ENCODE measurements at regions not wholly inside any gene's neighbourhood (a gene's known extent, or its start where the extent isn't known, plus 50 kb on each side); places are given as distances from the start of the nearest gene placed in this dataset.
A peak's percentile ranks its signal among the peaks of the same experiment; 100 is the strongest.
"Not testable (repeated sequence)": the region's sequence is repeated elsewhere in the genome, so short reads cannot be mapped to it uniquely, and the experiment has no call there.

- no peak for DNase-seq (ENCODE audit: low spot score)
Measured at GRCh38 chr7:65317372-65317771, 56.3 kb upstream of the ZNF92 start.

GRCh38 chr7:65310761-65311160 is 62.9 kb upstream of the ZNF92 start:
- no peak for DNase-seq (ENCODE audit: low spot score)

GRCh38 chr7:65308300-65308678 is 65.4 kb upstream of the ZNF92 start:
- DNase-seq (ENCODE audit: low spot score), result no peak

- DNase-seq (ENCODE audit: low spot score), result peak; percentile 89
Measured at GRCh38 chr7:65307651-65308299, 65.9 kb upstream of the ZNF92 start.

GRCh38 chr7:65304175-65304574 is 69.5 kb upstream of the ZNF92 start:
- DNase-seq (ENCODE audit: low spot score), result no peak

GRCh38 chr7:65302883-65303282 is 70.8 kb upstream of the ZNF92 start:
- DNase-seq (ENCODE audit: low spot score), result no peak

GRCh38 chr7:65301007-65301406 is 72.6 kb upstream of the ZNF92 start:
- no peak for DNase-seq (ENCODE audit: low spot score)

GRCh38 chr7:65295409-65295808 is 78.2 kb upstream of the ZNF92 start:
- peak; percentile 48 for DNase-seq (ENCODE audit: low spot score)

GRCh38 chr7:65290340-65290739 is 83.3 kb upstream of the ZNF92 start:
- DNase-seq (ENCODE audit: low spot score), result not testable (repeated sequence)

GRCh38 chr7:65287023-65287422 is 86.6 kb upstream of the ZNF92 start:
- no peak for DNase-seq (ENCODE audit: low spot score)

- DNase-seq (ENCODE audit: low spot score), result no peak
Measured at GRCh38 chr7:65285906-65286864, 87.5 kb upstream of the ZNF92 start.

- not testable (repeated sequence) for DNase-seq (ENCODE audit: low spot score)
Measured at GRCh38 chr7:65285241-65285640, 88.4 kb upstream of the ZNF92 start.

GRCh38 chr7:65279795-65280194 is 93.9 kb upstream of the ZNF92 start:
- DNase-seq (ENCODE audit: low spot score), result no peak

GRCh38 chr7:65276822-65277221 is 96.8 kb upstream of the ZNF92 start:
- no peak for DNase-seq (ENCODE audit: low spot score)

GRCh38 chr7:65271502-65271901 is 102.2 kb upstream of the ZNF92 start:
- DNase-seq (ENCODE audit: low spot score), result not testable (repeated sequence)

- peak; percentile 99 for DNase-seq (ENCODE audit: low spot score)
Measured at GRCh38 chr7:65269150-65269856, 104.4 kb upstream of the ZNF92 start.

GRCh38 chr7:65268782-65269149 is 104.9 kb upstream of the ZNF92 start:
- no peak for DNase-seq (ENCODE audit: low spot score)

- DNase-seq (ENCODE audit: low spot score), result no peak
Measured at GRCh38 chr7:65265933-65266519, 107.6 kb upstream of the ZNF92 start.

GRCh38 chr7:65264258-65264657 is 109.4 kb upstream of the ZNF92 start:
- DNase-seq (ENCODE audit: low spot score), result no peak

- DNase-seq (ENCODE audit: low spot score), result not testable (repeated sequence)
Measured at GRCh38 chr7:65260673-65261072, 113.0 kb upstream of the ZNF92 start.

GRCh38 chr7:65259864-65260525 is 113.7 kb upstream of the ZNF92 start:
- DNase-seq (ENCODE audit: low spot score), result not testable (repeated sequence)

- DNase-seq (ENCODE audit: low spot score), result no peak
Measured at GRCh38 chr7:65254061-65254460, 119.6 kb upstream of the ZNF92 start.
